ENCODE measurements at regions not wholly inside any gene's neighbourhood (a gene's known extent, or its start where the extent isn't known, plus 50 kb on each side); places are given as distances from the start of the nearest gene placed in this dataset.

DNA sequence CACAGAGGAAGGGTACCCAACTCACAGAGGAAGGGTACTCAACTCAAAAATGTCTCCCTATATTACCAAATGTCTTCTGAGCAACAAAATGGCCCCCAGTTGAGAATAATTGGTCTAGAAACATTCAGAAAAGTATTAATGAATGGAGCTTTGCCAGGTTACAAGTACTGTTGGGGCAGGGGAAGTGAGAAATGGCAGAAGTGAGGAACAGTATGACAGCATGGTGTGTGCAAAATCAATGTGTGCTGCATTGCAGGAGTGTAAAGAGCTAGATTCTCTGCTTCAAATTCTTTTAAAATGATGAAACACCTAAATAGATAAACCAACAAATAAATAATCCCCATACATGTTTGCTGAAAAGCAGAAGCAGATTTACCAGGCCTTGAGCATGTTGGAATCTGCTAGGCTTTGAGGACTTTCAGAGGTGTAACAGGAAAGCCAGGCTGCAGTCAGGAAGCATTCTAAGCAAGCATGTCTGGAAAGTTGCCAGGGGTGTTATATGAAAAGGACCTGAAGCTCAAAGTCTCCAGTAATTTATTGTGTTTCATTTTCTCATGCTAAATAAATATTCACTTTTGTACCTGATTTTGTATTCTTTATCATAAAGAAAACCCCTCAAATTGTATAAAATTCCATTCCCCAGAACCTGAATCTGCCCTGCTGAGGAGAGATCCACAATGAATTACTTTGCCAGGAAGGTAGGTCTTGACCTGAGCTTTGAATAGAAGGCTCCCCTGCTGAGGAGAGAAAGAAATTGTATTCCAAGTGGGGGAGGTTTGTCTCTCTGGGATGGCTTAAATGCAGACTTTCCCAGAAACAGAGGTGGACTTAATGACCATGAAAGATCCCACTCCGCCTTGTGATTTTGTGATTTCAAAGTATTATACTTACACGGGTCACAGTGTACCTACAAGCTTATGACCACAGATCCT lies 265.0 kb upstream of the MARCKS start:
- H3K36me3 Mint-ChIP-seq (ENCODE audit: low read depth): no peaks in the 10 kb centered on the region
- H3K27ac Mint-ChIP-seq: no peak overlapping the region
- H3K4me3 Mint-ChIP-seq: no peak overlapping the region
- no peaks in the 10 kb centered on the region for H3K4me1 Mint-ChIP-seq
- H3K27me3 Mint-ChIP-seq: no peaks in the 10 kb centered on the region
- H3K9me3 Mint-ChIP-seq: no peaks in the 10 kb centered on the region
- ATAC-seq (no peak), DNase-seq (no peak)

DNA sequence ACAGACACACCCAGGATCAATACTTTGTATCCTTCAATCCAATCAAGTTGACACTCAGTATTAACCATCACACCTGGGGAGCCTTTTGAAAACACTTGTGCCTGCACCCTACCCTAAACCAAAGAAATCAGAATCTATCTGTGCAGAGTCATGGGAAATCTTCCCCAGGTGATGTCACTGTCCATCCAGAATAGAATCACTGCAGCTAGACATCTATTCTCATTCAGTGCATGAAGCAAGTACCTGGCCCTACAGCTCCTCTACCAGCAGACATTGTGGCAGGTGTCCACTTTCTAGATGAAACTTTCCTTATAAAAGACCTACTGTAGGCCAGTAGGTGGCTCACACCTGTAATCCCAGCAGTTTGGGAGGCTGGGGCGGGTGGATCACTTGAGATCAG lies 262.4 kb upstream of the MARCKS start:
- DNase-seq (no peak), ATAC-seq (no peak)
- no peaks in the 10 kb centered on the region for H3K27me3 Mint-ChIP-seq
- H3K27ac Mint-ChIP-seq: no peak overlapping the region
- H3K4me3 Mint-ChIP-seq: no peak overlapping the region
- H3K4me1 Mint-ChIP-seq: no peaks in the 10 kb centered on the region
- no peaks in the 10 kb centered on the region for H3K36me3 Mint-ChIP-seq (ENCODE audit: low read depth)
- H3K9me3 Mint-ChIP-seq: no peaks in the 10 kb centered on the region

DNA sequence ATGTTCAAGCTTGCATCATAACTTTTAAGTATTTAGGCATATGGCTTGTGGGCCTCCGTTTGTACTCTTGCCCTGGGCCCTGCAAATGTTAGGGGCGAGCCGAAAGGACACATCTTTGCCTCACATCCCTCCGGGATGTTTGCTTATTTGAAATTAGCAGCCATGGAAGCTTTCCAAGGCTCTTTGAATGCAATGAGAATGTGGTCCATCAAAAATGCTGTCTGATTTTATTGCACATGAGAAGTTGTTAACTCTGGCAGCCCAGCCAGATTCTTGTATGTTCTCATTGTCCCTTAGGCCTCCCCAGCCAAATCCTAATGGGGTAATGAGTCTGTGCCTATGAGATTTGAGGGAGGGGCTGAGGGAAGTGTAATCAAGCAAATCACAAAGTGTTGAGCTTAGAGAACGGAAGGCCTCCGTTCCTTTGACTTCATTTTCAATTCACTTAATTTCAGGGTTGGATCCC lies 261.2 kb upstream of the MARCKS start:
- Mint-ChIP-seq H3K9me3 (no peaks in the 10 kb centered on the region), H3K27ac (no peak overlapping the region), H3K36me3 (ENCODE audit: low read depth) (no peaks in the 10 kb centered on the region), H3K27me3 (no peaks in the 10 kb centered on the region), H3K4me1 (no peaks in the 10 kb centered on the region), H3K4me3 (no peak overlapping the region)
- DNase-seq (no peak), ATAC-seq (no peak)

DNA sequence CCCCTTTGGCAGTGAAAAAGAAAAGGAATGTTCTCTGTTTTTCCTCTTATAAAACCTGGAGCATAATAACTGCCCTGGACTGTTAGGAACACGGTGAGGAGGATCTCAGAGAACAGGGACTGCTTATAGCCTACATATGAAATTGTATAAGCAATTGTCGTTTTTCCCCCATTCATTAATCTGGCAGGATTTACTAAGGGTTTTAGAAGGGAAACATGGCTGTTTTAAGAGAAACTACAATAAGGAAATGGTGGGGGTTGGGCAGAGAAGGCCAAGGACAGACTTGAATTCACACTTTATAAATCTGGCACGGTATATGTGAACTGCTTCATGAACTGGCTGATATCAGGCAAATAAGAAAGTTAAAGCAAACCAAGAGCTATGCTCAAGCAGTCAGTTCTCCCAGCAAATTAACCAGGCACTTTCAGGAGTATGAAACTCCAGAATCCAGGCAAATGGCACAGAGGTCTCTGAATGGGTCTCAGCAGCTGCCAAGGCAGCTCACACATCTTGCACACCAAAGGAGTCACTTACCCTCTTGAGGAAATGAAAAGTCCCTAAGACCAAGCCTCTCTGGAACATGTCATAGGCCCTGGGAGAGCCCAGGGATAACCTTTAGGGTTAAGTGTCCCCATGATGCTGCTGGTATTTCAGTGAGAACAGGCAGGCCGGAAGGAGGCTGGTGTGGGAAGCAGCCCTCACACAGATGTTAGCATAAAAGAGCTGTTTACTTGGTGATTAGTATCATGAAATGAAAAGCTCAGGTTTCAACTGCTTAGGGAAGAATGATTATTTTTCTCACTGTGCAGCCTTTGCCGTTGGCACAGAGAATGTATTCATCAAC lies 260.5 kb upstream of the MARCKS start:
- ATAC-seq (no peak), DNase-seq (no peak)
- Mint-ChIP-seq H3K27me3 (no peaks in the 10 kb centered on the region), H3K36me3 (ENCODE audit: low read depth) (no peaks in the 10 kb centered on the region), H3K27ac (no peak overlapping the region), H3K4me3 (no peak overlapping the region), H3K9me3 (no peaks in the 10 kb centered on the region), H3K4me1 (no peaks in the 10 kb centered on the region)

DNA sequence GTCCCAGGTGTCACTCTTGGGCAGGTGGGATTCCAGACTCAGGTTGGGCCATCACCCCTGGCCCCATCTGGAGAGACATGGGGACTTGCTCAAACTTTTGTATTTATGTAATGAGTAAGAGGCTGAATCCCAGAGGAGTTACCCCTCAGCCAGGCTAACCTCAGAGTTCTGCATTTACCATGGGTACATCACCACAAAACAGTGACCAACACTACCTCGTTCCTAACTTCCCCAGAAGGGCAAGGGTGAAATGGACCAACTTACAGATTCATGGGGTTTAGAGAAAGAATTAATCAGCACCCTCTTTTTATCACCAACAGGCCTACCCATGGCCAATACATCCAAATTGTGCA lies 259.9 kb upstream of the MARCKS start:
- ATAC-seq (no peak), DNase-seq (no peak)
- Mint-ChIP-seq H3K27me3 (no peaks in the 10 kb centered on the region), H3K27ac (no peak overlapping the region), H3K4me3 (no peak overlapping the region), H3K36me3 (ENCODE audit: low read depth) (no peaks in the 10 kb centered on the region), H3K4me1 (no peaks in the 10 kb centered on the region), H3K9me3 (no peaks in the 10 kb centered on the region)

DNA sequence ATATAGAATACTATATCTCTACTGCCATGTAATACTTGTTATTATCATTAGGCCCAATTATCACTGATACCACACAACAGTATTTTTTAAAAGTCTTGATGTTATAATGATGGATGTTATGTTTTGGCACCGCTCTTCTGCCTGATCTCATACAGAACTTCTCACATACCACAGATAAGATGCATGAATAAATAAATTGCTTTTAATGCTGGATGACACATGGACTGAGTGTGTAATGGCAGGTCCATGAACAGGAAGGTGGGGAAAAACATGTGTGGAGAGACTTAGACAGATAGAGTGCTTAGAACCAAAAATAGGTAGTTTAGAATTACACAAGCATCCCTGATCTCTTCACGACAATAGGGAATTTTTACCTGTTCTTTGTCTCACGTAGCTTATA lies 258.4 kb upstream of the MARCKS start:
- H3K4me1 Mint-ChIP-seq: no peaks in the 10 kb centered on the region
- no peaks in the 10 kb centered on the region for H3K27me3 Mint-ChIP-seq
- H3K4me3 Mint-ChIP-seq: no peak overlapping the region
- H3K36me3 Mint-ChIP-seq (ENCODE audit: low read depth): no peaks in the 10 kb centered on the region
- ATAC-seq (no peak), DNase-seq (no peak)
- H3K9me3 Mint-ChIP-seq: no peaks in the 10 kb centered on the region
- no peak overlapping the region for H3K27ac Mint-ChIP-seq

DNA sequence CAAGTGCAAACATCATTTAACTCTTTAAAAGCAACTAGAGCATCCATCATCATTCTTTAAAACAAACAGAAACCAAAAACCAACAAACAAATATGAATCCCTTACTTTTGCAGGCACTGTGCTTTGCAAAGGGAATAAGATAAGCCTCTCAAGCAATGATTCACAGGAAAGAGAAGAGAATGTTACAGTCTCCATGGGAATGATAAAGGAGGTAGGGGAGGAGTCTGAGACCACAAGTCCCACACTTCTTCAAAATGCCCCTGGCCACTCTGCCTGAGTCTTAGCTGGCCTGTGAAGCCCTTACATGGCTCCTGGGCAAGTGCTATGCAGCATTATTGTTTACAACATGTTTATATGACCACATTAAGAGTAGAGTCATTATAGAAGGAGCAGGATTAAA lies 257.7 kb upstream of the MARCKS start:
- Mint-ChIP-seq H3K27me3 (no peaks in the 10 kb centered on the region), H3K27ac (no peak overlapping the region), H3K9me3 (no peaks in the 10 kb centered on the region), H3K4me3 (no peak overlapping the region), H3K4me1 (no peaks in the 10 kb centered on the region), H3K36me3 (ENCODE audit: low read depth) (no peaks in the 10 kb centered on the region)
- DNase-seq (no peak), ATAC-seq (no peak)

DNA sequence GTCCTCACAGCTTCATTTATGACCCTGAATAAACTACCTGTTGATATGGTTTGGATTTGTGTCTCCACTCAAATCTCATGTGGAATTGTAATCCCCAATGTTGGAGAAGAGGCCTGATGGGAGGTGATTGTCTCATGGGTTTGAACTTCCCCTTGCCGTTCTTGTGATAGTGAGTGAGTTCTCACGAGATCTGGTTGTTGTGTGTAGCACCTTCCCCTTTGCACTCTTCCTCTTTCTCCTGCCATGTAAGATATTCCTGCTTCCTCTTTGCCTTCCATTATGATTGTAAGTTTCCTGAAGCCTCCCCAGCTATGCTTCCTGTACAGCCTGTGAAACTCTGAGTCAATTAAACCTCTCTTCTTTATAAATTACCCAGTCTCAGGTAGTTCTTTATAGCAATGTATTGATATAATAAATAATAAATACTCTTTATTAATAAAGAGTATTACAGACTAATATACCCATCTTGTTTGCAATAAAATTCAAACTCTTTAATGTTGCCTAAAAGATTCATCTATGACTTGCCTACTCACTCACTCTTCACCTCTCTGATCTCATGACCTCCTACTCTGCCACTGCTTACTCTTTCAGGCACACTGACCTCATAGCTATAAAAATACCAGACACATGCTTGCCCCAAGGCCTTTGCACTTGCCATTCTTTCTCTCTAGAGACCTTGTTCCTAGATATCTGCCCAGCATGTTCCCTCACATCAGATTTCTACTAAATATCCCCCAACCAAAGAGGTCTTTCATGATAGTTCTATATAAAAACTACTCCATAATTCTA lies 256.4 kb upstream of the MARCKS start:
- ATAC-seq: no peak
- H3K36me3 Mint-ChIP-seq (ENCODE audit: low read depth): no peaks in the 10 kb centered on the region
- DNase-seq: no peak
- H3K9me3 Mint-ChIP-seq: no peaks in the 10 kb centered on the region
- H3K27ac Mint-ChIP-seq: no peak overlapping the region
- no peaks in the 10 kb centered on the region for H3K27me3 Mint-ChIP-seq
- H3K4me1 Mint-ChIP-seq: no peaks in the 10 kb centered on the region
- no peak overlapping the region for H3K4me3 Mint-ChIP-seq

DNA sequence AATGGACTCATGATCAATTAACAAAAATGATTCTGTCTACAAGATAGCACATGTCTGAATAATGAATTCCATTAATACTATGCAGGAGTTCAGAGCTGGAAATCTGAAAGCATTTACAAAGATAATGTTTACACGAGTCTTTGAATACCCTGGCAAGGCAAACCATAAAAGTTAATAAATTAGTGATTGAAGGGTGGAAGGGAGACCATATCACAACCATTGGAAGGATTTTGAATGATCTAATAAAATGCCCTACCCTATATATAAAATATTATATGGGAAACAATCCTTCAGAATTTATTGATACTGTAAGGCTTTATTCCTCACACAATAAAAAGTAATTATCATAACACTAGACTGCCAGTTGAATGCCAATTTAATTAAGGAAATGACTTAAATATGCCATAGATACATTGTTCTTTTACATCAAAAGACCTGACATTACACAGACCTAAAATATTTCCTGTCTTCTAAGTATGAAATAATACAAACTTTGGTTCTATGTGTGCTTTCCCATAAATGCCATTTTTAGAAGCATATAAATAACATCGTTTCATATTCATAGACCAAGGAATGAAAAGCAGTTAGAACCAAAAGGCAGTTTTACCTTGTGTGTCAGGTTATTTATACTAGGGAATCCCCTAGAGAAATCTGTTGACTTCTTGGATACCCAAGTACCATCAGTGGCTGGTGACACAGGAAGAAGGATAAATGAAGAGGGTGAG lies 249.2 kb upstream of the MARCKS start:
- H3K27me3 Mint-ChIP-seq: peaks cover 2% of the 10 kb centered on the region
- no peaks in the 10 kb centered on the region for H3K36me3 Mint-ChIP-seq (ENCODE audit: low read depth)
- H3K9me3 Mint-ChIP-seq: peaks cover 5% of the 10 kb centered on the region
- H3K27ac Mint-ChIP-seq: no peak overlapping the region
- no peak for ATAC-seq
- no peaks in the 10 kb centered on the region for H3K4me1 Mint-ChIP-seq
- no peak overlapping the region for H3K4me3 Mint-ChIP-seq
- no peak for DNase-seq

DNA sequence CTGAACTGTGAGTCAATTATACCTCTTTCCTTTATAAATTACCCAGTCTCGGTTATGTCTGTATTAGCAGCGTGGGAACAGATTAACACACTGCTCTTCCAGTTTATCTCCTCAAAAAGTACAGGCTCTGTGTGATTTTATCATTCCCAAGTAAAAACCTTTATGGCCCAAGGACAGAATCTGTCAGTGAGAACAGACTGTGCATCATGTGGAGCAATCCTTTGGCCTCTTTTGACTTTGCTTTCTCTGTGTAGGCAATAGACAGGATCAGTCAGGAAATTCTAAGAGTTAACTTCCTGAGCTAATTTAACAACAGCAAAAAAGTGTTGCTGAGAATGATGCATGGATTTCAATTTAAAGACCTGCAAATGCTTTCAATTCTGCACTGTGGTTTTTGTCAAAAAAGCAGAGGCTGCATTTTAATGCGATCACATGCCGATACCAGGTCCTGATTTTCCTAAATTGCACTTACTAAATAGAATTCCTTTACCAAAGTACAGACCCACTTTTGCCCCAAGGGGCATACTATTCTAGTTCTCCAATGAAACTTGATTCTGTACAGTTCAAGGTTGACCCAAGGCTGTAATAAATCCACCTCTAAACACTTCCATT lies 246.7 kb upstream of the MARCKS start:
- ATAC-seq (no peak), DNase-seq (no peak)
- no peak overlapping the region for H3K27ac Mint-ChIP-seq
- H3K9me3 Mint-ChIP-seq: peaks cover 9% of the 10 kb centered on the region
- H3K27me3 Mint-ChIP-seq: peaks cover 8% of the 10 kb centered on the region
- no peak overlapping the region for H3K4me3 Mint-ChIP-seq
- H3K36me3 Mint-ChIP-seq (ENCODE audit: low read depth): no peaks in the 10 kb centered on the region
- no peaks in the 10 kb centered on the region for H3K4me1 Mint-ChIP-seq

DNA sequence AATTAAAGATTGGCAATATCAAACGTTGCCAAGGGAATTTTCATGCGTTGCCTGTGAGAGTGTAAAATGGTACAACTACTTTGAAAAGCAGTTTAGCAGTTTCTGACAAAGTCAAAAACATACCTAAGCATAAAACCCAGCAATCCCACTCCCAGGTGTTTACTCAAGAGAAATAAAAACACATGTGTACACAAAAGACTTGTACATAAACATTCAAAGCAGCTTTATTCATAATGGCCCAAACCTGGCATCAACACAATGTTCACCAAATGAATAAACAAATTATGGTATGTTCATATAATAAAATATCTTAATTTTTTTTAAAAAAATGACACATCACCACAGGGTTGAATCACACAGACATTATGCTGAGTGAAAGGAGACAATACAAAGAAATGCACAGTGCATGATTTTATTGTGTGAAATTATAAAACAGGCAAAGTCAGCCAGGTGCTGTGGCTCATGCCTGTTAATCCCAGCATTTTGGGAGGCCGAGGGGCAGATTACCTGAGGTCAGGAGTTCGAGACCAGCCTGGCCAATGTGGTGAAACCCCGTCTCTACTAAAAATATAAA lies 240.4 kb upstream of the MARCKS start:
- DNase-seq: no peak
- peaks cover 10% of the 10 kb centered on the region for H3K27me3 Mint-ChIP-seq
- H3K27ac Mint-ChIP-seq: no peak overlapping the region
- ATAC-seq: no peak
- no peaks in the 10 kb centered on the region for H3K36me3 Mint-ChIP-seq (ENCODE audit: low read depth)
- H3K4me1 Mint-ChIP-seq: no peaks in the 10 kb centered on the region
- no peak overlapping the region for H3K4me3 Mint-ChIP-seq
- peaks cover 9% of the 10 kb centered on the region for H3K9me3 Mint-ChIP-seq

DNA sequence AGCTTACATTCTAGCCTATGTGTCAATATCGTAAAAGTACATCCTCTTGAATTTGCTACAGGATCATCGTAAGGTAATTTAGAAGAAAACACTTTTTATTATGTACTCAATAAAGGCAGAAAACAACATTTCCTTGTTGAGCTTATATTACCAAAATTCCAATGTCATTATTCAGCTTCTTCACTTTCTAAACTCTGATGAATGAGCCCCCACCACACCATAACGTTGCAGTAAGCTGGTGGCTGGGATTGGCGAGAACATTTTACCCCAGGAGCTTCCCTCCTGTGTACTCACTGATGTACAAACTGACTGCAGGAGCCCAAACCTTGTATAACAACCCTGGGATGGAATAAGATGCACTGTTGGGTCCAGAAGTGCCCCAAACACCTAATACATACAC lies 238.1 kb upstream of the MARCKS start:
- DNase-seq: no peak
- Mint-ChIP-seq H3K27ac (no peak overlapping the region), H3K36me3 (ENCODE audit: low read depth) (no peaks in the 10 kb centered on the region), H3K9me3 (no peaks in the 10 kb centered on the region), H3K4me3 (no peak overlapping the region), H3K4me1 (no peaks in the 10 kb centered on the region), H3K27me3 (peaks cover 1% of the 10 kb centered on the region)
- no peak for ATAC-seq

DNA sequence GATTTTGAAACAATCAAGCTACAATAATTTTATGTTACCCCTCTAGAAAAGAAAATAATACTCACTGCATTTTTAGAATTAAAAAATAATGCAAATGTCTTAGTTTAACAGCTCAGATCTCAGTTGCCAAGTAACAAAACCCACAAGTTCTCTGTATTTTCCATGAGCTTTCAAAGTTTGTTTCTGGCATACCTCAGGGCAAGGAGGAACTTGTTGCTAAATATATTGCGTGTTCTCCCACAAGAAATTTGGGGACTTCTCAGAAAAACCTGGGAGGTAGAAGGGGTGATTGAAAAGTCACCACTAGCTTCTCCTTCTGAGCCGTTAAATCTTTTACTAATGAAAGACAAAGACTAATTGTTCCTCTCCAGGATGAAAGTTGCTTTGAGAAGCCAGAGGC lies 236.8 kb upstream of the MARCKS start:
- Mint-ChIP-seq H3K27ac (no peak overlapping the region), H3K4me1 (no peaks in the 10 kb centered on the region), H3K4me3 (no peak overlapping the region), H3K27me3 (peaks cover 3% of the 10 kb centered on the region), H3K9me3 (no peaks in the 10 kb centered on the region), H3K36me3 (ENCODE audit: low read depth) (no peaks in the 10 kb centered on the region)
- no peak for ATAC-seq
- DNase-seq: no peak
